ENCODE measurements at regions not wholly inside any gene's neighbourhood (a gene's known extent, or its start where the extent isn't known, plus 50 kb on each side); places are given as distances from the start of the nearest gene placed in this dataset.

DNA sequence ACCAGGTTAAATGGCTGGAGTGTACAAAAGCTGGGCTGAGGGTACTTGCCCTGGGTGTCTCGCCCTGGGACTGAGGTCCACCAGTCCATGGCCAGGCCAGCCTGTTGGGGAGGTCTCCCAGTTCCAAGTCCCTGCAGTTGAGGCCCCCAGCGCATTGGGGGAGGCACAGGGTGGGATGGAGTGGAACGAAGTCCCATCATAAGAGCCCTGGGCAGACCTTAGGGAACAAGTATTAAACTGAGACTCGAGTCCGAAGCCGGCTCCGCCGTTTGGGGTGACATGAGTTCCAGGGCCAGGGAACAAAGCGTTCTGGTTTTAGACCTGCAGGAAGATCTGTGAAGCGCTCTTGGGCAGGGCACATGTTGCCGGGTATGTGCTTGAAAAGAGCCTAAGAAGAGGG lies 84.7 kb downstream of the ALG10 start:
- no peak overlapping the region for H3K9ac ChIP-seq (ENCODE audit: insufficient read depth, low read length)
- no peak overlapping the region for H3K4me3 ChIP-seq (replicated peaks in 1 of 4; ENCODE audit: control extremely low read depth in 1 of 4, insufficient read depth in 1 of 4, low read depth in 3 of 4, low read length in 4 of 4)
- no peaks in the 10 kb centered on the region for H4K20me1 ChIP-seq (ENCODE audit: control insufficient read depth, extremely low read depth, insufficient read depth, low read length)
- TF ChIP-seq, protein P1, sequence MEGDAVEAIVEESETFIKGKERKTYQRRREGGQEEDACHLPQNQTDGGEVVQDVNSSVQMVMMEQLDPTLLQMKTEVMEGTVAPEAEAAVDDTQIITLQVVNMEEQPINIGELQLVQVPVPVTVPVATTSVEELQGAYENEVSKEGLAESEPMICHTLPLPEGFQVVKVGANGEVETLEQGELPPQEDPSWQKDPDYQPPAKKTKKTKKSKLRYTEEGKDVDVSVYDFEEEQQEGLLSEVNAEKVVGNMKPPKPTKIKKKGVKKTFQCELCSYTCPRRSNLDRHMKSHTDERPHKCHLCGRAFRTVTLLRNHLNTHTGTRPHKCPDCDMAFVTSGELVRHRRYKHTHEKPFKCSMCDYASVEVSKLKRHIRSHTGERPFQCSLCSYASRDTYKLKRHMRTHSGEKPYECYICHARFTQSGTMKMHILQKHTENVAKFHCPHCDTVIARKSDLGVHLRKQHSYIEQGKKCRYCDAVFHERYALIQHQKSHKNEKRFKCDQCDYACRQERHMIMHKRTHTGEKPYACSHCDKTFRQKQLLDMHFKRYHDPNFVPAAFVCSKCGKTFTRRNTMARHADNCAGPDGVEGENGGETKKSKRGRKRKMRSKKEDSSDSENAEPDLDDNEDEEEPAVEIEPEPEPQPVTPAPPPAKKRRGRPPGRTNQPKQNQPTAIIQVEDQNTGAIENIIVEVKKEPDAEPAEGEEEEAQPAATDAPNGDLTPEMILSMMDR (conservative IDR thresholded peaks at IDR 0.05 in 1 of 2, IDR thresholded peaks at IDR 0.05 in 1 of 2; ENCODE audit: low read depth in 1 of 2, low read length in 2 of 2) = no peak
- no peak for TF ChIP-seq EZH2 (IDR thresholded peaks at IDR 0.05; ENCODE audit: low read length, missing control alignments)
- no peak for DNase-seq (ENCODE audit: low read depth in 2 of 2)
- no peak overlapping the region for H2AFZ ChIP-seq (ENCODE audit: low read length)
- H3K27me3 ChIP-seq (ENCODE audit: control insufficient read depth, insufficient read depth, low read length) = no peaks in the 10 kb centered on the region
- no peaks in the 10 kb centered on the region for H3K9me3 ChIP-seq (ENCODE audit: control insufficient read depth, insufficient read depth, low read depth, low read length)
- no peaks in the 10 kb centered on the region for H3K4me1 ChIP-seq (ENCODE audit: control insufficient read depth, extremely low read depth, insufficient read depth, low read length)
- no peak overlapping the region for H3K4me2 ChIP-seq (ENCODE audit: extremely low read depth, insufficient read depth, low read length)
- H3K79me2 ChIP-seq (ENCODE audit: control insufficient read depth, insufficient read depth, low read length) = no peaks in the 10 kb centered on the region
- no peaks in the 10 kb centered on the region for H3K36me3 ChIP-seq (ENCODE audit: control insufficient read depth, insufficient read depth, low read length)
- no peak overlapping the region for H3K27ac ChIP-seq (ENCODE audit: insufficient read depth, low read length)

GRCh38 chr12:34107781-34108404 lies 85.6 kb downstream of the ALG10 start:
- H3K4me3 ChIP-seq (replicated peaks in 1 of 4; ENCODE audit: control extremely low read depth in 1 of 4, insufficient read depth in 1 of 4, low read depth in 3 of 4, low read length in 4 of 4) = no peak overlapping the region
- H3K36me3 ChIP-seq (ENCODE audit: control insufficient read depth, insufficient read depth, low read length) = no peaks in the 10 kb centered on the region
- no peaks in the 10 kb centered on the region for H3K4me1 ChIP-seq (ENCODE audit: control insufficient read depth, extremely low read depth, insufficient read depth, low read length)
- no peaks in the 10 kb centered on the region for H3K27me3 ChIP-seq (ENCODE audit: control insufficient read depth, insufficient read depth, low read length)
- H3K27ac ChIP-seq (ENCODE audit: insufficient read depth, low read length) = no peak overlapping the region
- H3K9me3 ChIP-seq (ENCODE audit: control insufficient read depth, insufficient read depth, low read depth, low read length) = no peaks in the 10 kb centered on the region
- DNase-seq (ENCODE audit: low read depth in 2 of 2) = no peak
- H3K79me2 ChIP-seq (ENCODE audit: control insufficient read depth, insufficient read depth, low read length) = no peaks in the 10 kb centered on the region
- no peak overlapping the region for H3K9ac ChIP-seq (ENCODE audit: insufficient read depth, low read length)
- H4K20me1 ChIP-seq (ENCODE audit: control insufficient read depth, extremely low read depth, insufficient read depth, low read length) = no peaks in the 10 kb centered on the region
- H3K4me2 ChIP-seq (ENCODE audit: extremely low read depth, insufficient read depth, low read length) = no peak overlapping the region
- TF ChIP-seq EZH2 (IDR thresholded peaks at IDR 0.05; ENCODE audit: low read length, missing control alignments) = no peak
- TF ChIP-seq, protein P1 (conservative IDR thresholded peaks at IDR 0.05 in 1 of 2, IDR thresholded peaks at IDR 0.05 in 1 of 2; ENCODE audit: low read depth in 1 of 2, low read length in 2 of 2) = no peak
- no peak overlapping the region for H2AFZ ChIP-seq (ENCODE audit: low read length)

GRCh38 chr12:34108405-34108803 lies 86.1 kb downstream of the ALG10 start:
- no peak overlapping the region for H2AFZ ChIP-seq (ENCODE audit: low read length)
- H3K27me3 ChIP-seq (ENCODE audit: control insufficient read depth, insufficient read depth, low read length) = no peaks in the 10 kb centered on the region
- no peak overlapping the region for H3K9ac ChIP-seq (ENCODE audit: insufficient read depth, low read length)
- H3K27ac ChIP-seq (ENCODE audit: insufficient read depth, low read length) = no peak overlapping the region
- H4K20me1 ChIP-seq (ENCODE audit: control insufficient read depth, extremely low read depth, insufficient read depth, low read length) = no peaks in the 10 kb centered on the region
- H3K4me3 ChIP-seq (replicated peaks in 1 of 4; ENCODE audit: control extremely low read depth in 1 of 4, insufficient read depth in 1 of 4, low read depth in 3 of 4, low read length in 4 of 4) = no peak overlapping the region
- H3K36me3 ChIP-seq (ENCODE audit: control insufficient read depth, insufficient read depth, low read length) = no peaks in the 10 kb centered on the region
- TF ChIP-seq EZH2 (IDR thresholded peaks at IDR 0.05; ENCODE audit: low read length, missing control alignments) = no peak
- TF ChIP-seq, protein P1 (conservative IDR thresholded peaks at IDR 0.05 in 1 of 2, IDR thresholded peaks at IDR 0.05 in 1 of 2; ENCODE audit: low read depth in 1 of 2, low read length in 2 of 2) = no peak
- no peaks in the 10 kb centered on the region for H3K79me2 ChIP-seq (ENCODE audit: control insufficient read depth, insufficient read depth, low read length)
- H3K9me3 ChIP-seq (ENCODE audit: control insufficient read depth, insufficient read depth, low read depth, low read length) = no peaks in the 10 kb centered on the region
- no peaks in the 10 kb centered on the region for H3K4me1 ChIP-seq (ENCODE audit: control insufficient read depth, extremely low read depth, insufficient read depth, low read length)
- H3K4me2 ChIP-seq (ENCODE audit: extremely low read depth, insufficient read depth, low read length) = no peak overlapping the region
- DNase-seq (ENCODE audit: low read depth in 2 of 2) = no peak

Measured in fibroblast of lung (primary cell).